Mesenteric fat pad (tissue), 1 donor: ENCODE measurements at regions not wholly inside any gene's neighbourhood (a gene's known extent, or its start where the extent isn't known, plus 50 kb on each side); places are given as distances from the start of the nearest gene placed in this dataset.
A peak's percentile ranks its signal among the peaks of the same experiment; 100 is the strongest.

ENCODE experiments used
- DNase-seq: peaks from one replicate; pipeline ENCODE4 v3.0.0-alpha.2; 2020; ENCODE audit warnings: low spot score
- donor health status: DM: yes; HTN: yes; CAD: no.

DNA sequence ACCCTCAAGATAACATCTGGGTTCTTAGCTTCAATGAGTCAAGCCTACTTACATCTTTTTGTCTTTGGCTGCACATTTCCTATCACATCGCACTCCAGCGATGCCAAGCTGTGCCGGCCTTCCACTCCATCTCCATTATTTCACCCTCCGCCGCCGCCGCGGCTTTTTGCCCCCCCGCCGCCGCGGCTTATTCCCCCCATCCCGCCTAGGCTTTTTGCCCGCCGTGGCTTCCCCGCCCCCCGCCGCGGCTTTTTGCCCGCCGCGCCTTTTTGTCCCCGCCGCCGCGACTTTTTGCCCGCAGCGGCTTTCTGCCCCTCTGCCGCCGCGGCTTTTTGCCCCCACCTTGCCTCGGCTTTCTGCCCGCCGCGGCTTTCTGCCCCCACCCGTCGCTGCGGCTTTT is 50.8 kb downstream of the PPIAL4E start:
- peak; percentile 18 for DNase-seq
